HFF-Myc (cell line): ENCODE measurements at regions not wholly inside any gene's neighbourhood (a gene's known extent, or its start where the extent isn't known, plus 50 kb on each side); places are given as distances from the start of the nearest gene placed in this dataset.
"Not testable (repeated sequence)": the region's sequence is repeated elsewhere in the genome, so short reads cannot be mapped to it uniquely, and the experiment has no call there.

ENCODE experiments used
- DNase-seq: peaks from one replicate; pipeline ENCODE4 v3.0.0-alpha.2; 2011; ENCODE audit warnings: low read depth; ENCODE audit errors: extremely low read depth
- H3K4me3 ChIP-seq: replicated peaks from 2 replicates; pipeline ENCODE4 v1.5.1; 2011; ENCODE audit warnings: low read depth, mild to moderate bottlenecking, control low read depth, low read length
- CTCF ChIP-seq: IDR thresholded peaks from 2 replicates; pipeline ENCODE4 v1.5.1; 2012; ENCODE audit warnings: mild to moderate bottlenecking, low read depth, low read length, control low read depth; ENCODE audit errors: missing control alignments

DNA sequence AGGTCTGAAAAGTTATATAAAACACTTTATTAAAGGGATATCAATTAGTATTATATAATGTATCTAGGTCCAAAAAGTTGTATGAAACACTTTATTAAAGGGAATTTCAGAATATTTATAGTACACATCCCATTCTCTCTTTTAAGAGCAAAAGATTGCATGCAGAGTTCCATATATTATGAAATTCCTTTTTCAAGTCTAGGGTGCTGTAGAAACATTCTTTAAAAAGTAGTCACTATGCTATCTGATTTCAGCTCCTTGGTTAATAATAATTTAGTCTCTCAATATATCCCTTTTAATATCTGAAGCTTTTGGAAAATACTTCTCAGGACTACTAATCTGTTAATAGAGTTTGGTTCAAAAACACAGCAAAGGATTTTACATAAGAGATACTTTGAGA, 1496.1 kb upstream of the C9orf72 start:
- no peak overlapping the region for H3K4me3 ChIP-seq
- no peak for TF ChIP-seq CTCF
- no peak for DNase-seq

GRCh38 chr9:29078063-29078666, 1504.9 kb upstream of the C9orf72 start:
- TF ChIP-seq CTCF: no peak
- DNase-seq: no peak
- H3K4me3 ChIP-seq: no peak overlapping the region

GRCh38 chr9:29100762-29101161, 1527.5 kb upstream of the C9orf72 start:
- no peak for TF ChIP-seq CTCF
- no peak for DNase-seq
- H3K4me3 ChIP-seq: no peak overlapping the region

GRCh38 chr9:29104166-29104565, 1530.9 kb upstream of the C9orf72 start:
- DNase-seq, H3K4me3 ChIP-seq: not testable (repeated sequence)

DNA sequence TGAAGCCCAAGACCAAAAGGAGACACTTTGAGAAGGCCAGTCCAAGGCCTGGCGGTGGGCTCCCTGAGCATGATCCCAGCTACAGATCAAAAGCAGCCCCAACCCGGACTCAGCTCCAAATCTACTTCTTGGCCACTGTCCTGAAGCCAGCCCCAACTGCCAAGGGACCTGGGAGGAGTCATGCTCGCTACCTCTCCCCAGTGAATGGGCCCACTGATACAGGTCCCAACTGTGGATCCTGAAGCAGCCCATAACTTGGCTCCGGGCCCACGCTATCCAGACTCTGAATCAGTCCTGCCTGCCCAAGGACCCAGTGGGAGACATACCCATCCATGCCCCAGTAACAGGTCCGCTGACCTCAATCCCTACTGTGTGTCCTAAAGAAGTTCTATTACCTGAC, 1545.3 kb upstream of the C9orf72 start:
- DNase-seq: no peak
- TF ChIP-seq CTCF: no peak
- H3K4me3 ChIP-seq: no peak overlapping the region

DNA sequence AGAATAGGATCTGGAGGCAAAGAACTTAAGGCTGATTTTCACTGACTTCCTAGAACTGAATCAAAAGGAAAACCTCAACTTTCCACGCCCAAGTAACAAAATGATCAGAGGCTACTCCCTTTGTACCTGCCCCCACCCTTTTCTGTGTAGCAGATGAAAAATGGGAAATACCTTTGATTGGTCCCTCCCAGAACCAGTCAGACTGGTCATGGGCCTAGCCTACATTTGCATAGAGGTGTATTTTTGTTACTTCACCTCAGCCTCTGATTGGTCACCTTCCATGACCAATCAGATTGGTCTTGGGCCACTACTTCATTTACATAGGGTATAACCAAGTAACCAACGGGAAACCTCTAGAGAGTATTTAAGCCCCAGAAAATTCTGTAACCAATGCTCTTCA, 1553.5 kb upstream of the C9orf72 start:
- no peak for DNase-seq
- no peak for TF ChIP-seq CTCF
- H3K4me3 ChIP-seq: no peak overlapping the region

DNA sequence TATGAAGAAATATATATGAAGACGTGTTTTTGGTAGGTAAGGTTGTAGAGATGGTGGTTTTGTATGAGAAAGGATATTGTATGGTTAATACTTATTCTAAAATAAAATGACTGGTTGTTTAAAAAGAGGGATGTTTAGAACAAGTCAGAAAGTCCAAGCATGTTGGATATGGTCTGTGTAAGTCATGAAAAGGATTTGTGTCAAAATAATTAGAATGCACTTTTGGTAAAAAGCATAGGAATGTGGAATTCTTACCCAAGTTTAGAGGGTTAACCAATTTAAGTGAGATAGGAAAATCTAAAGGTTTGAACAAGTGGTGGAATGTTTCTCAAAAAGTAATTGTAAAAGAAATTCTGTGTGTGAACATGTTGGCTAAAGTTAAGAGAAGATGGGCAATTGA, 1556.5 kb upstream of the C9orf72 start:
- no peak overlapping the region for H3K4me3 ChIP-seq
- no peak for DNase-seq
- no peak for TF ChIP-seq CTCF
